ENCODE measurements at regions not wholly inside any gene's neighbourhood (a gene's known extent, or its start where the extent isn't known, plus 50 kb on each side); places are given as distances from the start of the nearest gene placed in this dataset.
"Not testable (repeated sequence)": the region's sequence is repeated elsewhere in the genome, so short reads cannot be mapped to it uniquely, and the experiment has no call there.

- H3K27me3 ChIP-seq, result no peaks in the 10 kb centered on the region
- ATAC-seq, result no peak
- no peaks in the 10 kb centered on the region for H3K36me3 ChIP-seq
- 89 to 91% methylated on average over 4 to 7 of the region's 7 CpGs for WGBS, 2 donors (ENCODE audit: low coverage in 1 of 2)
- peaks cover 0 to 41% (median 11%) of the 10 kb centered on the region in 3 donors for H3K4me1 ChIP-seq
- no peak overlapping the region for H3K4me3 ChIP-seq
- H3K27ac ChIP-seq, result peak overlapping the region in 2 of 4 donors; percentile 15 to 32
- TF ChIP-seq POLR2A (IDR thresholded peaks at IDR 0.05) (no peak), CTCF (IDR thresholded peaks at IDR 0.05) (no peak), EP300 (IDR thresholded peaks at IDR 0.05) (no peak), POLR2AphosphoS5 (IDR thresholded peaks at IDR 0.05) (no peak)
- H3K9me3 ChIP-seq, result no peaks in the 10 kb centered on the region
Observed at GRCh38 chr6:144364208-144364720, 79.1 kb downstream of the UTRN start.

GRCh38 chr6:144364782-144365181, 79.6 kb downstream of the UTRN start:
- Histone ChIP-seq H3K36me3 (no peaks in the 10 kb centered on the region), H3K27ac (peak overlapping the region in 2 of 4 donors; percentile 15 to 32), H3K4me3 (no peak overlapping the region), H3K4me1 (peaks cover 0 to 40% (median 11%) of the 10 kb centered on the region in 3 donors), H3K9me3 (no peaks in the 10 kb centered on the region), H3K27me3 (no peaks in the 10 kb centered on the region)
- TF ChIP-seq POLR2A (IDR thresholded peaks at IDR 0.05), result no peak
- TF ChIP-seq EP300 (IDR thresholded peaks at IDR 0.05), result no peak
- TF ChIP-seq POLR2AphosphoS5 (IDR thresholded peaks at IDR 0.05), result no peak
- TF ChIP-seq CTCF (IDR thresholded peaks at IDR 0.05), result no peak
- ATAC-seq, result no peak
- WGBS, 2 donors (ENCODE audit: low coverage in 1 of 2), result 71 to 79% methylated on average over 3 of the region's 3 CpGs

GRCh38 chr6:144365271-144365670, 80.1 kb downstream of the UTRN start:
- Histone ChIP-seq H3K4me3 (no peak overlapping the region), H3K36me3 (no peaks in the 10 kb centered on the region), H3K4me1 (peaks cover 0 to 38% (median 11%) of the 10 kb centered on the region in 3 donors), H3K27me3 (no peaks in the 10 kb centered on the region), H3K9me3 (no peaks in the 10 kb centered on the region), H3K27ac (no peak overlapping the region)
- no peak for ATAC-seq
- 88 to 100% methylated on average over 1 of the region's 1 CpG for WGBS, 2 donors (ENCODE audit: low coverage in 1 of 2)
- TF ChIP-seq POLR2AphosphoS5 (IDR thresholded peaks at IDR 0.05) (no peak), POLR2A (IDR thresholded peaks at IDR 0.05) (no peak), CTCF (IDR thresholded peaks at IDR 0.05) (no peak), EP300 (IDR thresholded peaks at IDR 0.05) (no peak)

- H3K4me1 ChIP-seq, result peaks cover 0 to 17% (median 0%) of the 10 kb centered on the region in 3 donors
- ATAC-seq, H3K9me3 ChIP-seq, H3K36me3 ChIP-seq, H3K27ac ChIP-seq, H3K27me3 ChIP-seq, H3K4me3 ChIP-seq: not testable (repeated sequence)
- 60% methylated on average over 1 of the region's 1 CpG; no CpG with 5 or more reads in 1 of the 2 donors for WGBS, 2 donors (ENCODE audit: low coverage in 1 of 2)
Observed at GRCh38 chr6:144369696-144370095, 84.6 kb downstream of the UTRN start.

GRCh38 chr6:144372116-144372515, 87.0 kb downstream of the UTRN start:
- H3K4me3 ChIP-seq, result no peak overlapping the region
- no peaks in the 10 kb centered on the region for H3K27me3 ChIP-seq
- no peaks in the 10 kb centered on the region for H3K9me3 ChIP-seq
- 94 to 100% methylated on average over 2 of the region's 2 CpGs for WGBS, 2 donors (ENCODE audit: low coverage in 1 of 2)
- no peaks in the 10 kb centered on the region for H3K36me3 ChIP-seq
- H3K4me1 ChIP-seq, result peaks cover 0 to 13% (median 0%) of the 10 kb centered on the region in 3 donors
- TF ChIP-seq POLR2A (IDR thresholded peaks at IDR 0.05) (no peak), EP300 (IDR thresholded peaks at IDR 0.05) (no peak), CTCF (IDR thresholded peaks at IDR 0.05) (no peak), POLR2AphosphoS5 (IDR thresholded peaks at IDR 0.05) (no peak)
- no peak for ATAC-seq
- H3K27ac ChIP-seq, result no peak overlapping the region

Data from gastroesophageal sphincter (tissue), 4 donors.